A549 (cell line): ENCODE measurements at regions not wholly inside any gene's neighbourhood (a gene's known extent, or its start where the extent isn't known, plus 50 kb on each side); places are given as distances from the start of the nearest gene placed in this dataset.

Experiments
- CBX2 ChIP-seq: fragments of 200-600 bp; sonication (generic); IDR thresholded peaks from 2 replicates; pipeline ENCODE4 v1.6.1; 2016; ENCODE audit warnings: low read depth, mild to moderate bottlenecking, borderline replicate concordance
- CBX8 ChIP-seq: fragments of 200-600 bp; sonication (generic); IDR thresholded peaks from 2 replicates; pipeline ENCODE4 v1.6.1; 2016
- EP300 ChIP-seq, 2 experiments: fragments of >200 bp; sonication (Bioruptor Twin); formaldehyde crosslinking; IDR thresholded peaks; 2 replicates in 1 of 2; 3 replicates in 1 of 2; pipeline ENCODE4 v1.6.1; 2016 to 2017
- KDM5A ChIP-seq: fragments of 200-600 bp; sonication (generic); IDR thresholded peaks from 2 replicates; pipeline ENCODE4 v1.6.1; 2016; ENCODE audit warnings: antibody characterized with exemption, mild to moderate bottlenecking
- POLR2A ChIP-seq: IDR thresholded peaks from 2 replicates; pipeline ENCODE4 v1.6.1; 2012; ENCODE audit warnings: mild to moderate bottlenecking, low read length
- RFX5 ChIP-seq: fragments of 450-650 bp; IDR thresholded peaks from 2 replicates; pipeline ENCODE4 v1.7.1; 2014; ENCODE audit warnings: antibody characterized with exemption, mild to moderate bottlenecking, moderate library complexity
- SMC3 ChIP-seq: fragments of >200 bp; sonication (Bioruptor Twin); formaldehyde crosslinking; IDR thresholded peaks from 3 replicates; pipeline ENCODE4 v1.6.1; 2018; ENCODE audit warnings: inconsistent platforms
- ZSCAN20 ChIP-seq: fragments of 250-450 bp; sonication (Bioruptor Pico); IDR thresholded peaks from 2 replicates; pipeline ENCODE4 v1.8.0; 2022; ENCODE audit warnings: mild to moderate bottlenecking, moderate library complexity
- TF ChIP-seq, protein P1 (sequence below): fragments of >200 bp; sonication (Bioruptor Twin); formaldehyde crosslinking; IDR thresholded peaks from 2 replicates; pipeline ENCODE4 v1.6.1; 2016
- TF ChIP-seq, protein P2 (sequence below): fragments of 200-600 bp; sonication (generic); IDR thresholded peaks from 2 replicates; pipeline ENCODE4 v1.6.1; 2016; ENCODE audit warnings: antibody characterized with exemption, mild to moderate bottlenecking, moderate library complexity
- TF ChIP-seq, protein P3 (sequence below): fragments of >200 bp; sonication (Bioruptor Twin); formaldehyde crosslinking; IDR thresholded peaks from 3 replicates; pipeline ENCODE4 v1.5.1; 2016
- TF ChIP-seq, protein P4 (sequence below): IDR thresholded peaks from 2 replicates; pipeline ENCODE4 v1.6.1; 2012

DNA sequence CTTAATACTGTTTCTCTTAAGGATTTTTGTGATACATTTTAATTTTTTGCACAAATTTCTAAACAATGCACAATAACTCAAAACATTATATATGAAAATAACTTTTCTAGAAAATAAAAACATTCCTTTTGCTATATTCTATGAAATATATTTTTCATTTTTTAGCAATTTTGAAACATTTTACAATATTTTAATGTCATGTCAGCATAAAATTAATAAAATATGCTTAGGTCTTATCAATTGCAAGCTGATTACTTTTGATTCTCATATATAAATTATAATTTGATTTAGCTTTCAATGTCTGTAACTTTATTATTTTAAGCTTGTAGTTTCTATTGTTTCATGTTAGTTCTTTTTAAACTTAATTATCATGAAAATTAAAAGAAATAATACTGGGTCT, 898.7 kb downstream of the TMEM182 start:
- TF ChIP-seq EP300 (IDR thresholded peaks at IDR 0.05) (no peak), POLR2A (no peak), CBX2 (no peak), CBX8 (no peak), SMC3 (no peak), RFX5 (no peak), ZSCAN20 (no peak), KDM5A (no peak)
- TF ChIP-seq, protein P1, sequence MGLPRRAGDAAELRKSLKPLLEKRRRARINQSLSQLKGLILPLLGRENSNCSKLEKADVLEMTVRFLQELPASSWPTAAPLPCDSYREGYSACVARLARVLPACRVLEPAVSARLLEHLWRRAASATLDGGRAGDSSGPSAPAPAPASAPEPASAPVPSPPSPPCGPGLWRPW = no peak
- TF ChIP-seq, protein P2, sequence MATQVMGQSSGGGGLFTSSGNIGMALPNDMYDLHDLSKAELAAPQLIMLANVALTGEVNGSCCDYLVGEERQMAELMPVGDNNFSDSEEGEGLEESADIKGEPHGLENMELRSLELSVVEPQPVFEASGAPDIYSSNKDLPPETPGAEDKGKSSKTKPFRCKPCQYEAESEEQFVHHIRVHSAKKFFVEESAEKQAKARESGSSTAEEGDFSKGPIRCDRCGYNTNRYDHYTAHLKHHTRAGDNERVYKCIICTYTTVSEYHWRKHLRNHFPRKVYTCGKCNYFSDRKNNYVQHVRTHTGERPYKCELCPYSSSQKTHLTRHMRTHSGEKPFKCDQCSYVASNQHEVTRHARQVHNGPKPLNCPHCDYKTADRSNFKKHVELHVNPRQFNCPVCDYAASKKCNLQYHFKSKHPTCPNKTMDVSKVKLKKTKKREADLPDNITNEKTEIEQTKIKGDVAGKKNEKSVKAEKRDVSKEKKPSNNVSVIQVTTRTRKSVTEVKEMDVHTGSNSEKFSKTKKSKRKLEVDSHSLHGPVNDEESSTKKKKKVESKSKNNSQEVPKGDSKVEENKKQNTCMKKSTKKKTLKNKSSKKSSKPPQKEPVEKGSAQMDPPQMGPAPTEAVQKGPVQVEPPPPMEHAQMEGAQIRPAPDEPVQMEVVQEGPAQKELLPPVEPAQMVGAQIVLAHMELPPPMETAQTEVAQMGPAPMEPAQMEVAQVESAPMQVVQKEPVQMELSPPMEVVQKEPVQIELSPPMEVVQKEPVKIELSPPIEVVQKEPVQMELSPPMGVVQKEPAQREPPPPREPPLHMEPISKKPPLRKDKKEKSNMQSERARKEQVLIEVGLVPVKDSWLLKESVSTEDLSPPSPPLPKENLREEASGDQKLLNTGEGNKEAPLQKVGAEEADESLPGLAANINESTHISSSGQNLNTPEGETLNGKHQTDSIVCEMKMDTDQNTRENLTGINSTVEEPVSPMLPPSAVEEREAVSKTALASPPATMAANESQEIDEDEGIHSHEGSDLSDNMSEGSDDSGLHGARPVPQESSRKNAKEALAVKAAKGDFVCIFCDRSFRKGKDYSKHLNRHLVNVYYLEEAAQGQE = no peak
- TF ChIP-seq, protein P3, sequence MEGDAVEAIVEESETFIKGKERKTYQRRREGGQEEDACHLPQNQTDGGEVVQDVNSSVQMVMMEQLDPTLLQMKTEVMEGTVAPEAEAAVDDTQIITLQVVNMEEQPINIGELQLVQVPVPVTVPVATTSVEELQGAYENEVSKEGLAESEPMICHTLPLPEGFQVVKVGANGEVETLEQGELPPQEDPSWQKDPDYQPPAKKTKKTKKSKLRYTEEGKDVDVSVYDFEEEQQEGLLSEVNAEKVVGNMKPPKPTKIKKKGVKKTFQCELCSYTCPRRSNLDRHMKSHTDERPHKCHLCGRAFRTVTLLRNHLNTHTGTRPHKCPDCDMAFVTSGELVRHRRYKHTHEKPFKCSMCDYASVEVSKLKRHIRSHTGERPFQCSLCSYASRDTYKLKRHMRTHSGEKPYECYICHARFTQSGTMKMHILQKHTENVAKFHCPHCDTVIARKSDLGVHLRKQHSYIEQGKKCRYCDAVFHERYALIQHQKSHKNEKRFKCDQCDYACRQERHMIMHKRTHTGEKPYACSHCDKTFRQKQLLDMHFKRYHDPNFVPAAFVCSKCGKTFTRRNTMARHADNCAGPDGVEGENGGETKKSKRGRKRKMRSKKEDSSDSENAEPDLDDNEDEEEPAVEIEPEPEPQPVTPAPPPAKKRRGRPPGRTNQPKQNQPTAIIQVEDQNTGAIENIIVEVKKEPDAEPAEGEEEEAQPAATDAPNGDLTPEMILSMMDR = no peak
- TF ChIP-seq, protein P4, sequence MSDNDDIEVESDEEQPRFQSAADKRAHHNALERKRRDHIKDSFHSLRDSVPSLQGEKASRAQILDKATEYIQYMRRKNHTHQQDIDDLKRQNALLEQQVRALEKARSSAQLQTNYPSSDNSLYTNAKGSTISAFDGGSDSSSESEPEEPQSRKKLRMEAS = no peak
